Endothelial cell of umbilical vein (primary cell): ENCODE measurements at regions not wholly inside any gene's neighbourhood (a gene's known extent, or its start where the extent isn't known, plus 50 kb on each side); places are given as distances from the start of the nearest gene placed in this dataset.

Experiments
- BruUV-seq: library from RNA; stranded (reverse); fragments of 400-500 nt; replicated peaks from 2 replicates; lab custom pipeline; 2021; lab: Mats Ljungman, UMichigan
- CTCF ChIA-PET: fragments of 300-600, 350-600 bp; sonication (Branson Sonifier 250); formaldehyde crosslinking; loops from one replicate; lab custom pipeline; 2021; ENCODE audit warnings: antibody characterized with exemption, inconsistent platforms; lab: Charles Lee
- POLR2A ChIA-PET: fragments of 300-600, 350-600 bp; sonication (Branson Sonifier 250); formaldehyde crosslinking; loops from one replicate; lab custom pipeline; 2021; ENCODE audit warnings: antibody characterized with exemption, inconsistent platforms; lab: Charles Lee
- DNase-seq: peaks from one replicate; pipeline ENCODE4 v3.0.0-alpha.2; 2011; ENCODE audit warnings: low read depth, low spot score
- FAIRE-seq: peaks from 2 replicates; lab custom pipeline; 2011; peaks lifted over from hg19 to GRCh38; lab: Jason Lieb, UNC
- H2AFZ ChIP-seq: 2 replicates; pipeline ENCODE4 v1.6.0; 2012; ENCODE audit warnings: low read depth, low read length, control low read depth, inconsistent platforms
- H3K27ac ChIP-seq: 2 replicates; pipeline ENCODE4 v1.5.1; 2011; ENCODE audit warnings: low read depth, mild to moderate bottlenecking, control low read depth, low read length, moderate library complexity; ENCODE audit not compliant: insufficient read depth
- H3K27me3 ChIP-seq, 2 experiments: 2 replicates each; pipeline versions ENCODE4 v1.6.0 to v1.6.1; 2011; ENCODE audit warnings: low read length in 2 of 2, mixed read lengths in 1 of 2; ENCODE audit not compliant: control insufficient read depth in 2 of 2, insufficient read depth in 2 of 2
- H3K36me3 ChIP-seq, 2 experiments: 2 replicates in 1 of 2; 3 replicates in 1 of 2; pipeline ENCODE4 v1.5.1; 2011; ENCODE audit warnings: low read length in 2 of 2, mild to moderate bottlenecking in 1 of 2, moderate library complexity in 1 of 2; ENCODE audit not compliant: control insufficient read depth in 2 of 2, insufficient read depth in 2 of 2; ENCODE audit errors: extremely low read depth in 1 of 2
- H3K4me1 ChIP-seq: 3 replicates; pipeline ENCODE4 v1.5.1; 2011; ENCODE audit warnings: mild to moderate bottlenecking, low read length; ENCODE audit not compliant: control insufficient read depth, insufficient read depth; ENCODE audit errors: extremely low read depth
- H3K4me2 ChIP-seq: 2 replicates; pipeline ENCODE4 v1.6.1; 2011; ENCODE audit warnings: low read length, control low read depth, mixed read lengths; ENCODE audit not compliant: insufficient read depth
- H3K4me3 ChIP-seq, 3 experiments: fragments of 200-600 bp in 1 of 3; sonication (generic), shearing (Covaris generic) in 1 of 3; replicated peaks in 1 of 3; 2 replicates each; pipeline ENCODE4 v1.5.1; 2011 to 2016; ENCODE audit warnings: control low read depth in 3 of 3, low read length in 3 of 3, mild to moderate bottlenecking in 2 of 3, inconsistent platforms in 1 of 3, low read depth in 1 of 3, moderate library complexity in 1 of 3; ENCODE audit not compliant: insufficient read depth in 1 of 3
- H3K79me2 ChIP-seq: 2 replicates; pipeline ENCODE4 v1.6.0; 2012; ENCODE audit warnings: low read length, inconsistent platforms; ENCODE audit not compliant: control insufficient read depth, insufficient read depth
- H3K9ac ChIP-seq: replicated peaks from 2 replicates; pipeline ENCODE3; 2011; ENCODE audit warnings: low read length, control low read depth; ENCODE audit not compliant: insufficient read depth; ENCODE audit errors: extremely low read depth
- H3K9me1 ChIP-seq: replicated peaks from 3 replicates; pipeline ENCODE4 v1.6.0; 2011; ENCODE audit warnings: mild to moderate bottlenecking, low read length; ENCODE audit not compliant: control insufficient read depth, insufficient read depth; ENCODE audit errors: extremely low read depth
- H3K9me3 ChIP-seq: replicated peaks from 2 replicates; pipeline ENCODE4 v1.5.1; 2012; ENCODE audit warnings: low read length, inconsistent platforms; ENCODE audit not compliant: control insufficient read depth, insufficient read depth
- H4K20me1 ChIP-seq: replicated peaks from 2 replicates; pipeline ENCODE3; 2011; ENCODE audit warnings: mild to moderate bottlenecking, low read length; ENCODE audit not compliant: control insufficient read depth, insufficient read depth; ENCODE audit errors: extremely low read depth
- CTCF ChIP-seq, 2 donors: IDR thresholded peaks; 1 replicate in 1 of 2; 2 replicates in 1 of 2; pipeline ENCODE4 v1.5.1; 2011; ENCODE audit warnings: low read length in 2 of 2, mild to moderate bottlenecking in 2 of 2, moderate library complexity in 2 of 2, control low read depth in 1 of 2, inconsistent platforms in 1 of 2, low read depth in 1 of 2; ENCODE audit not compliant: insufficient read depth in 1 of 2; ENCODE audit errors: extremely low read depth in 1 of 2
- EZH2 ChIP-seq: IDR thresholded peaks from 2 replicates; pipeline ENCODE4 v1.6.1; 2012; ENCODE audit warnings: borderline replicate concordance, low read depth, mild to moderate bottlenecking, moderate library complexity, low read length, inconsistent platforms; ENCODE audit not compliant: severe bottlenecking
- FOS ChIP-seq: IDR thresholded peaks from 2 replicates; pipeline ENCODE4 v1.6.1; 2011; ENCODE audit warnings: mild to moderate bottlenecking, low read length, moderate library complexity, borderline replicate concordance; ENCODE audit not compliant: insufficient read depth
- GATA2 ChIP-seq: IDR thresholded peaks from 2 replicates; pipeline ENCODE4 v1.7.0; 2011; ENCODE audit warnings: low read depth, mild to moderate bottlenecking, moderate library complexity, mixed read lengths, low read length; ENCODE audit not compliant: insufficient read length, insufficient read depth
- JUN ChIP-seq: IDR thresholded peaks from 2 replicates; pipeline ENCODE4 v1.6.1; 2011; ENCODE audit warnings: borderline replicate concordance, low read depth; ENCODE audit not compliant: insufficient read length, insufficient read depth
- MAX ChIP-seq: IDR thresholded peaks from 2 replicates; pipeline ENCODE4 v1.6.1; 2011; ENCODE audit not compliant: insufficient read depth, insufficient read length
- MYC ChIP-seq: IDR thresholded peaks from one replicate; pipeline ENCODE4 v1.6.1; 2011; ENCODE audit warnings: mild to moderate bottlenecking, low read depth, low read length
- POLR2A ChIP-seq: IDR thresholded peaks from 2 replicates; pipeline ENCODE4 v1.6.1; 2012; ENCODE audit warnings: low read depth, mild to moderate bottlenecking, control low read depth, low read length
- POLR2AphosphoS5 ChIP-seq: IDR thresholded peaks from 2 replicates; pipeline ENCODE4 v1.6.1; 2012; ENCODE audit warnings: low read depth, mild to moderate bottlenecking, control low read depth, low read length, moderate library complexity; ENCODE audit not compliant: insufficient read depth
- dilution Hi-C: fragments of 300-500 bp; cut with MboI; formaldehyde crosslinking; loops from one replicate; pipeline ENCODE4 v1.15.0; 2019; ENCODE audit warnings: low sequenced_read_pairs; ENCODE audit not compliant: extremely low pct_ligation_motif_present
- intact Hi-C: fragments of 100-400 bp; cut with micrococcal nuclease; formaldehyde crosslinking; loops from one replicate; pipeline ENCODE4 v1.10.0; 2022

GRCh38 chr2:45199973-45200372 is 190.7 kb upstream of the SIX2 start:
- H3K9me3 ChIP-seq = no peaks in the 10 kb centered on the region
- CTCF ChIA-PET = interaction anchor here (1.2 to 1.6 kb wide), 3 partner anchors 17 to 218 kb away, joined by 3 read pairs; no protein-coding TSS in a partner anchor
- no peaks in the 10 kb centered on the region for H3K79me2 ChIP-seq
- H3K27me3 ChIP-seq = no peaks in the 10 kb centered on the region
- no peaks in the 10 kb centered on the region for H4K20me1 ChIP-seq
- TF ChIP-seq CTCF (IDR thresholded peaks at IDR 0.05; ENCODE audit: extremely low read depth in 1 of 2, insufficient read depth in 1 of 2, low read depth in 1 of 2, low read length in 2 of 2) (no peak), POLR2AphosphoS5 (no peak), MYC (no peak), EZH2 (no peak), MAX (no peak), JUN (no peak), GATA2 (no peak), POLR2A (no peak), FOS (no peak)
- H3K9me1 ChIP-seq = no peaks in the 10 kb centered on the region
- dilution Hi-C loops = no loop called here
- H3K36me3 ChIP-seq = no peaks in the 10 kb centered on the region
- BruUV-seq = no TSS peak
- intact Hi-C loops = no loop called here
- no peak for FAIRE-seq
- no peak overlapping the region for H2AFZ ChIP-seq
- H3K4me1 ChIP-seq = no peaks in the 10 kb centered on the region
- no peak overlapping the region for H3K4me2 ChIP-seq
- POLR2A ChIA-PET = no interaction called here
- no peak overlapping the region for H3K9ac ChIP-seq
- no peak overlapping the region for H3K27ac ChIP-seq
- no peak for DNase-seq
- H3K4me3 ChIP-seq = no peak overlapping the region
